WERI-Rb-1 (cell line): ENCODE measurements at regions not wholly inside any gene's neighbourhood (a gene's known extent, or its start where the extent isn't known, plus 50 kb on each side); places are given as distances from the start of the nearest gene placed in this dataset.

Experiments used
- DNase-seq: peaks from one replicate; pipeline ENCODE4 v3.0.0-alpha.2; 2020
- H3K27ac ChIP-seq: fragments of 250-450 bp; sonication (Bioruptor Pico); 2 replicates; pipeline ENCODE4 v1.5.1; 2020; ENCODE audit warnings: mild to moderate bottlenecking, moderate library complexity
- H3K27me3 ChIP-seq: fragments of 250-450 bp; sonication (Bioruptor Pico); 2 replicates; pipeline ENCODE4 v1.5.1; 2021; ENCODE audit warnings: mild to moderate bottlenecking, low read depth, moderate library complexity; ENCODE audit not compliant: insufficient read depth, severe bottlenecking
- H3K36me3 ChIP-seq: fragments of 250-450 bp; sonication (Bioruptor Pico); 2 replicates; pipeline ENCODE4 v1.5.1; 2020; ENCODE audit warnings: mild to moderate bottlenecking, moderate library complexity
- H3K4me3 ChIP-seq: 2 replicates; pipeline ENCODE4 v1.5.1; 2011; ENCODE audit warnings: low read depth, mild to moderate bottlenecking, control low read depth, low read length
- H3K9me3 ChIP-seq: fragments of 250-450 bp; sonication (Bioruptor Pico); 2 replicates; pipeline ENCODE4 v1.5.1; 2021; ENCODE audit warnings: mild to moderate bottlenecking, moderate library complexity; ENCODE audit not compliant: severe bottlenecking
- CTCF ChIP-seq: IDR thresholded peaks from 2 replicates; pipeline ENCODE4 v1.5.1; 2011; ENCODE audit warnings: low read depth, mild to moderate bottlenecking, control low read depth, inconsistent platforms, low read length

- Histone ChIP-seq H3K27ac (no peak overlapping the region), H3K4me3 (no peak overlapping the region), H3K9me3 (no peaks in the 10 kb centered on the region), H3K36me3 (no peaks in the 10 kb centered on the region), H3K27me3 (no peaks in the 10 kb centered on the region)
- no peak for TF ChIP-seq CTCF
- no peak for DNase-seq
These were observed 89.0 kb upstream of the TMEM18 start for GRCh38 chr2:766255-766654.

DNA sequence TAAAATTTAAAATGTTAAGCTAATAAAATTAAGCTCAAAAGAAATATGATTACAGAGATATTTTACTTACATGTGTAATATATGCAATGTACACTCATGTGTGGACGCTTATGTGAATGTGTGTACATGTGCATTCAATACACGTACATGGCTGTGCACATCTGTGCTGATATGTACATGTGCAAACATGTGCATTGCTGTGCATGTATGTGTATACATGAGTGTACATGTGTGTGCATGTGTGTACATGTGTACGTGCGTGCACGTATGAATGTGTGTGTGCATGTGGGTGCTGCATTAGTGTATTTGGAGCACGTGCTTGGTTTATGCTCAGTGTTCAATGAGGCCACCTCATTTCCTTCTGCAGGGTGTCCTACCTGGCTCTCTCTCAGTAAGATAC is 88.2 kb upstream of the TMEM18 start:
- Histone ChIP-seq H3K27ac (no peak overlapping the region), H3K4me3 (no peak overlapping the region), H3K9me3 (no peaks in the 10 kb centered on the region), H3K27me3 (no peaks in the 10 kb centered on the region), H3K36me3 (no peaks in the 10 kb centered on the region)
- TF ChIP-seq CTCF = no peak
- DNase-seq = no peak

DNA sequence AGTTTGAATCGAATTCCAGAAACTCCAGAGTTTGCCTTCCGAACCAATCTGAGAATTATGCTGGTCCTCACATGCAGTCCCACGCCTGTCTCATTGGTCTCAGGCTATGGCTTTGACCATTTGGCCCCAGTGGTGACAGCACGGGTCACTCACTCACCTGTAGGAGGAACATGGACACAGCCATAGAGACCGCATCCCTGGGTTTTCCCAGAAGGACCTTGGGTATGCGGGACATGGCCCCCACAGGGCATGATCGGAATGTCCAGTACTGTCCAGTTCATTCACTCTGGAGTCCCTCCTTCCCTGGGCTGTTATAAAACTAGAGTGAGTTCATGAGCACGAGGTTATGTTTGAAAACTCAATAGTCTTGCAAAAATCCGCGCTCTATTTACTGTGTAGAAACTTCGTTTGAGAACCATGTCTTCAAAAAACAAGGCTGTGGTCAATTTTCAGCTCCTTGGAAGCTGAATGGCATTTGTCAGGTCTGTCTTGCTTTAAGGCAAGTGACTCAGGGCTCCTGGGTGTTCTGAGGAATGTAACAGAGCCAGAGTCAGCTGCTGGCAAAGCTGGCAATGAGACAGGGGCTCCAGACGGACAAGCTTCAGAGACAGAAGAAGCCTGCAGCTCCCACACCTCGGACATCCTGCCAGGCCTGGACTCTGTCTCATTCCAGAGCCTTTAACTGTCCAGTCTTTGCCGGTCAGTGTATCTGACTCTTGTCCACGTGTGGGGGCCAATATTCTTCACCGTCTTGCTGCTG is 86.7 kb upstream of the TMEM18 start:
- TF ChIP-seq CTCF = no peak
- Histone ChIP-seq H3K36me3 (no peaks in the 10 kb centered on the region), H3K4me3 (no peak overlapping the region), H3K9me3 (no peaks in the 10 kb centered on the region), H3K27ac (no peak overlapping the region), H3K27me3 (no peaks in the 10 kb centered on the region)
- DNase-seq = no peak

GRCh38 chr2:762646-763045 is 85.4 kb upstream of the TMEM18 start:
- H3K27me3 ChIP-seq = no peaks in the 10 kb centered on the region
- no peak overlapping the region for H3K27ac ChIP-seq
- TF ChIP-seq CTCF = no peak
- DNase-seq = no peak
- H3K36me3 ChIP-seq = no peaks in the 10 kb centered on the region
- H3K9me3 ChIP-seq = no peaks in the 10 kb centered on the region
- no peak overlapping the region for H3K4me3 ChIP-seq

GRCh38 chr2:761384-761783 is 84.2 kb upstream of the TMEM18 start:
- no peak overlapping the region for H3K27ac ChIP-seq
- no peaks in the 10 kb centered on the region for H3K36me3 ChIP-seq
- DNase-seq = no peak
- no peak for TF ChIP-seq CTCF
- H3K9me3 ChIP-seq = no peaks in the 10 kb centered on the region
- no peak overlapping the region for H3K4me3 ChIP-seq
- H3K27me3 ChIP-seq = no peaks in the 10 kb centered on the region

GRCh38 chr2:760001-760400 is 82.8 kb upstream of the TMEM18 start:
- H3K27me3 ChIP-seq = no peaks in the 10 kb centered on the region
- no peak overlapping the region for H3K4me3 ChIP-seq
- no peaks in the 10 kb centered on the region for H3K36me3 ChIP-seq
- H3K9me3 ChIP-seq = no peaks in the 10 kb centered on the region
- no peak for DNase-seq
- no peak for TF ChIP-seq CTCF
- no peak overlapping the region for H3K27ac ChIP-seq
